Renal cortex interstitium (tissue), 11 donors: ENCODE measurements at regions not wholly inside any gene's neighbourhood (a gene's known extent, or its start where the extent isn't known, plus 50 kb on each side); places are given as distances from the start of the nearest gene placed in this dataset.
A peak's percentile ranks its signal among the peaks of the same experiment; 100 is the strongest.

Source experiments
- DNase-seq, 11 donors: peaks; one replicate each; pipeline ENCODE4 v3.0.0-alpha.2; 2013; ENCODE audit warnings: low read depth in 9 of 11, low spot score in 4 of 11; ENCODE audit errors: extremely low read depth in 1 of 11

GRCh38 chr10:120253131-120253530 lies 203.9 kb upstream of the PLPP4 start:
- no peak for DNase-seq

GRCh38 chr10:120260456-120260855 lies 196.6 kb upstream of the PLPP4 start:
- no peak for DNase-seq

- DNase-seq = no peak
Observed at GRCh38 chr10:120262857-120263547, 194.0 kb upstream of the PLPP4 start.

- DNase-seq = no peak
Observed at GRCh38 chr10:120266022-120266421, 191.0 kb upstream of the PLPP4 start.

GRCh38 chr10:120270906-120271305 lies 186.1 kb upstream of the PLPP4 start:
- DNase-seq = no peak

GRCh38 chr10:120271696-120272095 lies 185.3 kb upstream of the PLPP4 start:
- DNase-seq = no peak

GRCh38 chr10:120272350-120272749 lies 184.7 kb upstream of the PLPP4 start:
- DNase-seq = no peak

GRCh38 chr10:120278069-120278468 lies 179.0 kb upstream of the PLPP4 start:
- no peak for DNase-seq

- DNase-seq = no peak
Observed at GRCh38 chr10:120279196-120279595, 177.8 kb upstream of the PLPP4 start.

- DNase-seq = no peak
Observed at GRCh38 chr10:120282421-120282820, 174.6 kb upstream of the PLPP4 start.

- DNase-seq = no peak
Observed at GRCh38 chr10:120282846-120283492, 174.1 kb upstream of the PLPP4 start.

- DNase-seq = no peak
Observed at GRCh38 chr10:120285408-120285807, 171.6 kb upstream of the PLPP4 start.

- no peak for DNase-seq
Observed at GRCh38 chr10:120286280-120286679, 170.7 kb upstream of the PLPP4 start.

- DNase-seq = no peak
Observed at GRCh38 chr10:120300513-120300912, 156.5 kb upstream of the PLPP4 start.

GRCh38 chr10:120308589-120308988 lies 148.4 kb upstream of the PLPP4 start:
- no peak for DNase-seq

GRCh38 chr10:120313715-120314114 lies 143.3 kb upstream of the PLPP4 start:
- DNase-seq = no peak

- no peak for DNase-seq
Observed at GRCh38 chr10:120314442-120314841, 142.6 kb upstream of the PLPP4 start.

- DNase-seq = no peak
Observed at GRCh38 chr10:120318862-120319261, 138.2 kb upstream of the PLPP4 start.

- peak in 8 of 11 donors; percentile 13 to 52 (median 38) for DNase-seq
Observed at GRCh38 chr10:120327675-120328074, 129.4 kb upstream of the PLPP4 start.

- DNase-seq = no peak
Observed at GRCh38 chr10:120328647-120329046, 128.4 kb upstream of the PLPP4 start.

GRCh38 chr10:120335553-120335952 lies 121.5 kb upstream of the PLPP4 start:
- DNase-seq = no peak
